ENCODE measurements at regions not wholly inside any gene's neighbourhood (a gene's known extent, or its start where the extent isn't known, plus 50 kb on each side); places are given as distances from the start of the nearest gene placed in this dataset.

DNA sequence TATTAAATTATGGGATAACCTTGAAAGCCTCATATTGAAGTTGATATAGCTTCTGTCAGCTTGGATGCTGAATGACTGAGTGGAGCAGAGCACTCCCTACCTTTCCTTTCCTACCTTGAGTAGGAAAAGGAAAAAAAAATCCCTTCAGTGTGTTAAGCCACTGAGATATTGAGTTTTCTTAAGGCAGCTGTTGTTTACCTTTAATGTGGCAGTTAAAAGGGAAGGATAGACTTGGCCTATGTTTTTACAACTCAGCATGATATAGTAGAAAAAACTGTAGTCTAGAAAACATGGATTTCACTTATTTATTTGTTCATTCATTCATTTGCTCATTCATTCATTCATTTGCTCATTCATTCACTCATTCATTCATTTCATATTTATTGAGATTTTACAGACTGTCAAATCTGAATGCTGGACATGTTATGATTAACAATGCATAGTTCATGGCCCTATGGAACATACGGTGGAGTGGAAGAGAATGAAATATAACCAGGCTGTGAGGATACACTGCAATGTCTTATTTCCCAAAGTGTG lies 131.5 kb upstream of the MAN1A1 start:
- CTCF ChIA-PET (ENCODE audit: low intra/inter-chr PET ratio, low total read pairs) = no interaction called here
- no peak for DNase-seq (ENCODE audit: low spot score)
- no peak for TF ChIP-seq RXRA (CRISPR knock-in tag; IDR thresholded peaks at IDR 0.05)
- no peak for TF ChIP-seq KAT8 (CRISPR knock-in tag; IDR thresholded peaks at IDR 0.05)
- no peak for TF ChIP-seq ZSCAN30 (CRISPR knock-in tag; IDR thresholded peaks at IDR 0.05)
- TF ChIP-seq, protein P1, sequence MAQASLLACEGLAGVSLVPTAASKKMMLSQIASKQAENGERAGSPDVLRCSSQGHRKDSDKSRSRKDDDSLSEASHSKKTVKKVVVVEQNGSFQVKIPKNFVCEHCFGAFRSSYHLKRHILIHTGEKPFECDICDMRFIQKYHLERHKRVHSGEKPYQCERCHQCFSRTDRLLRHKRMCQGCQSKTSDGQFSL (CRISPR knock-in tag; IDR thresholded peaks at IDR 0.05) = no peak
- no peak for TF ChIP-seq GLI4 (CRISPR knock-in tag; IDR thresholded peaks at IDR 0.05; ENCODE audit: borderline replicate concordance)
- no peak for TF ChIP-seq SP5 (CRISPR knock-in tag; IDR thresholded peaks at IDR 0.05; ENCODE audit: borderline replicate concordance, low read depth)
- TF ChIP-seq, protein P2, sequence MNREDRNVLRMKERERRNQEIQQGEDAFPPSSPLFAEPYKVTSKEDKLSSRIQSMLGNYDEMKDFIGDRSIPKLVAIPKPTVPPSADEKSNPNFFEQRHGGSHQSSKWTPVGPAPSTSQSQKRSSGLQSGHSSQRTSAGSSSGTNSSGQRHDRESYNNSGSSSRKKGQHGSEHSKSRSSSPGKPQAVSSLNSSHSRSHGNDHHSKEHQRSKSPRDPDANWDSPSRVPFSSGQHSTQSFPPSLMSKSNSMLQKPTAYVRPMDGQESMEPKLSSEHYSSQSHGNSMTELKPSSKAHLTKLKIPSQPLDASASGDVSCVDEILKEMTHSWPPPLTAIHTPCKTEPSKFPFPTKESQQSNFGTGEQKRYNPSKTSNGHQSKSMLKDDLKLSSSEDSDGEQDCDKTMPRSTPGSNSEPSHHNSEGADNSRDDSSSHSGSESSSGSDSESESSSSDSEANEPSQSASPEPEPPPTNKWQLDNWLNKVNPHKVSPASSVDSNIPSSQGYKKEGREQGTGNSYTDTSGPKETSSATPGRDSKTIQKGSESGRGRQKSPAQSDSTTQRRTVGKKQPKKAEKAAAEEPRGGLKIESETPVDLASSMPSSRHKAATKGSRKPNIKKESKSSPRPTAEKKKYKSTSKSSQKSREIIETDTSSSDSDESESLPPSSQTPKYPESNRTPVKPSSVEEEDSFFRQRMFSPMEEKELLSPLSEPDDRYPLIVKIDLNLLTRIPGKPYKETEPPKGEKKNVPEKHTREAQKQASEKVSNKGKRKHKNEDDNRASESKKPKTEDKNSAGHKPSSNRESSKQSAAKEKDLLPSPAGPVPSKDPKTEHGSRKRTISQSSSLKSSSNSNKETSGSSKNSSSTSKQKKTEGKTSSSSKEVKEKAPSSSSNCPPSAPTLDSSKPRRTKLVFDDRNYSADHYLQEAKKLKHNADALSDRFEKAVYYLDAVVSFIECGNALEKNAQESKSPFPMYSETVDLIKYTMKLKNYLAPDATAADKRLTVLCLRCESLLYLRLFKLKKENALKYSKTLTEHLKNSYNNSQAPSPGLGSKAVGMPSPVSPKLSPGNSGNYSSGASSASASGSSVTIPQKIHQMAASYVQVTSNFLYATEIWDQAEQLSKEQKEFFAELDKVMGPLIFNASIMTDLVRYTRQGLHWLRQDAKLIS (CRISPR knock-in tag; IDR thresholded peaks at IDR 0.05) = no peak
- no peak for TF ChIP-seq NFYC (CRISPR knock-in tag; IDR thresholded peaks at IDR 0.05)
- no peak for TF ChIP-seq TIGD3 (CRISPR knock-in tag; IDR thresholded peaks at IDR 0.05; ENCODE audit: borderline replicate concordance)
- no peak for TF ChIP-seq MYNN (CRISPR knock-in tag; IDR thresholded peaks at IDR 0.05; ENCODE audit: low read depth)
- no peak for TF ChIP-seq ZNF24 (IDR thresholded peaks at IDR 0.05)
- TF ChIP-seq ZNF205 (CRISPR knock-in tag; IDR thresholded peaks at IDR 0.05) = no peak
- no peak for TF ChIP-seq RXRB (CRISPR knock-in tag; IDR thresholded peaks at IDR 0.05; ENCODE audit: borderline replicate concordance)
- TF ChIP-seq ATF7-NPFF (CRISPR knock-in tag; IDR thresholded peaks at IDR 0.05; ENCODE audit: low read depth) = no peak
- TF ChIP-seq TBX2 (CRISPR knock-in tag; IDR thresholded peaks at IDR 0.05; ENCODE audit: borderline replicate concordance) = no peak
- TF ChIP-seq NFKB2 (CRISPR knock-in tag; IDR thresholded peaks at IDR 0.05; ENCODE audit: borderline replicate concordance) = no peak
- TF ChIP-seq RFX1 (IDR thresholded peaks at IDR 0.05) = no peak
- TF ChIP-seq NFRKB (IDR thresholded peaks at IDR 0.05) = no peak
- H3K4me3 ChIP-seq (replicated peaks in 1 of 3; ENCODE audit: insufficient read depth in 1 of 3, low read depth in 2 of 3, low read length in 3 of 3) = no peak overlapping the region
- no peaks in the 10 kb centered on the region for H3K9me3 ChIP-seq (ENCODE audit: low read length)
- no peak overlapping the region for H3K27ac ChIP-seq (ENCODE audit: extremely low read length, insufficient read depth, low read length)
- 61% methylated on average over 1 of the region's 1 CpG for whole genome bisulfite sequencing (ENCODE audit: low lambda C conversion rate)
- no peaks in the 10 kb centered on the region for H3K79me2 ChIP-seq (ENCODE audit: insufficient read depth, low read length)
- BruUV-seq (replicated peaks) = no TSS peak
- no peak overlapping the region for H3K4me2 ChIP-seq (ENCODE audit: low read depth, low read length)
- in situ Hi-C loops (cut with HindIII; ENCODE audit: extremely low pct_ligation_motif_present, low pct_unique_long_range_greater_than_20kb) (no loop called here), intact Hi-C loops (cut with micrococcal nuclease; ENCODE audit: unreplicated experiment) (no loop called here)
- no peaks in the 10 kb centered on the region for H3K4me1 ChIP-seq (ENCODE audit: insufficient read depth, low read length)
- H2AFZ ChIP-seq (ENCODE audit: low read length) = no peak overlapping the region
- POLR2A ChIA-PET = no interaction called here
- H3K9ac ChIP-seq (ENCODE audit: insufficient read depth, low read depth, low read length) = no peak overlapping the region
- FAIRE-seq = no peak
- no peak for ATAC-seq
- peaks cover 0 to 19% of the 10 kb centered on the region in 2 experiments; a peak in 2 of 5 replicates for H3K27me3 ChIP-seq (ENCODE audit: control insufficient read depth in 1 of 2, insufficient read depth in 2 of 2, low read length in 2 of 2)
- H4K20me1 ChIP-seq (ENCODE audit: insufficient read depth, low read length) = no peaks in the 10 kb centered on the region
- H3K36me3 ChIP-seq (replicated peaks in 1 of 2; ENCODE audit: control insufficient read depth in 1 of 2, insufficient read depth in 2 of 2, low read length in 2 of 2) = no peaks in the 10 kb centered on the region
